WTC11 (cell line): ENCODE measurements at regions not wholly inside any gene's neighbourhood (a gene's known extent, or its start where the extent isn't known, plus 50 kb on each side); places are given as distances from the start of the nearest gene placed in this dataset.

Experiments
- ATAC-seq: fragments of 200-7000 bp; cut with Tn5 transposase; 2 replicates; pipeline ENCODE4 v1.10.0; 2021; ENCODE audit warnings: mild to moderate bottlenecking, moderate library complexity
- CTCF ChIA-PET: fragments of 300-600 bp; sonication (Branson Sonifier 250); formaldehyde crosslinking; loops from one replicate; lab custom pipeline; 2021; ENCODE audit warnings: antibody characterized with exemption; lab: Charles Lee
- POLR2A ChIA-PET: fragments of 350-600 bp; sonication (Branson Sonifier 250); formaldehyde crosslinking; loops from one replicate; lab custom pipeline; 2021; ENCODE audit warnings: antibody characterized with exemption; lab: Charles Lee
- DNase-seq: peaks from one replicate; pipeline ENCODE4 v3.0.0; 2021; ENCODE audit warnings: low spot score
- H3K27ac Mint-ChIP-seq: 2 replicates; pipeline ENCODE4 v1.8.0; 2021; ENCODE audit warnings: mixed read lengths
- H3K27me3 Mint-ChIP-seq: 2 replicates; pipeline ENCODE4 v1.8.0; 2021; ENCODE audit warnings: low read depth, mild to moderate bottlenecking, moderate library complexity, mixed read lengths
- H3K36me3 Mint-ChIP-seq: 2 replicates; pipeline ENCODE4 v1.8.0; 2021; ENCODE audit warnings: mixed read lengths
- H3K4me1 Mint-ChIP-seq: 2 replicates; pipeline ENCODE4 v1.8.0; 2022; ENCODE audit warnings: mixed read lengths
- H3K4me3 Mint-ChIP-seq: 2 replicates; pipeline ENCODE4 v1.8.0; 2021; ENCODE audit warnings: mild to moderate bottlenecking, moderate library complexity, mixed read lengths
- H3K9me3 Mint-ChIP-seq: 2 replicates; pipeline ENCODE4 v1.8.0; 2021; ENCODE audit warnings: mixed read lengths
- E2F1 ChIP-seq: sonication (generic); formaldehyde crosslinking; IDR thresholded peaks from 2 replicates; pipeline ENCODE4 v1.8.0; 2022; ENCODE audit warnings: mild to moderate bottlenecking, missing genetic modification reagents
- E2F5 ChIP-seq: sonication (generic); formaldehyde crosslinking; IDR thresholded peaks from 2 replicates; pipeline ENCODE4 v1.8.1; 2022; ENCODE audit warnings: mild to moderate bottlenecking, moderate library complexity, missing genetic modification reagents
- ESRRA ChIP-seq: sonication (generic); formaldehyde crosslinking; IDR thresholded peaks from 2 replicates; pipeline ENCODE4 v1.8.1; 2022; ENCODE audit warnings: mild to moderate bottlenecking, missing genetic modification reagents, borderline replicate concordance
- IRF1 ChIP-seq: sonication (generic); formaldehyde crosslinking; IDR thresholded peaks from 2 replicates; pipeline ENCODE4 v1.8.0; 2023; ENCODE audit warnings: missing genetic modification reagents
- SMAD3 ChIP-seq: sonication (generic); formaldehyde crosslinking; IDR thresholded peaks from 2 replicates; pipeline ENCODE4 v1.8.0; 2022; ENCODE audit warnings: missing genetic modification reagents, mild to moderate bottlenecking, borderline replicate concordance
- SMAD4 ChIP-seq: sonication (generic); formaldehyde crosslinking; IDR thresholded peaks from 2 replicates; pipeline ENCODE4 v1.8.0; 2022; ENCODE audit warnings: mild to moderate bottlenecking, missing genetic modification reagents
- TCF7 ChIP-seq: sonication (generic); formaldehyde crosslinking; IDR thresholded peaks from 2 replicates; pipeline ENCODE4 v1.8.0; 2022; ENCODE audit warnings: mild to moderate bottlenecking, low read depth, missing genetic modification reagents, moderate library complexity
- ZNF121 ChIP-seq: sonication (generic); formaldehyde crosslinking; IDR thresholded peaks from 2 replicates; pipeline ENCODE4 v1.8.0; 2023; ENCODE audit warnings: missing genetic modification reagents
- ZNF671 ChIP-seq: fragments of 250-450 bp; sonication (Bioruptor Pico); IDR thresholded peaks from 2 replicates; pipeline ENCODE4 v1.8.0; 2021; ENCODE audit warnings: mild to moderate bottlenecking
- TF ChIP-seq, protein P1 (sequence below): sonication (generic); formaldehyde crosslinking; conservative IDR thresholded peaks from 2 replicates; pipeline ENCODE4 v1.8.1; 2023; ENCODE audit warnings: mild to moderate bottlenecking, low read depth, missing genetic modification reagents, moderate library complexity
- TF ChIP-seq, protein P2 (sequence below): fragments of 250-450 bp; sonication (Bioruptor Pico); IDR thresholded peaks from 2 replicates; pipeline ENCODE4 v1.9.0; 2021; ENCODE audit warnings: mild to moderate bottlenecking
- TF ChIP-seq, protein P3 (sequence below): fragments of 250-450 bp; sonication (Bioruptor Pico); conservative IDR thresholded peaks from 2 replicates; pipeline ENCODE4 v1.9.0; 2021; ENCODE audit warnings: mild to moderate bottlenecking
- TF ChIP-seq, protein P4 (sequence below): fragments of 250-450 bp; sonication (Bioruptor Pico); IDR thresholded peaks from 2 replicates; pipeline ENCODE4 v1.9.0; 2021; ENCODE audit warnings: mild to moderate bottlenecking, borderline replicate concordance
- TF ChIP-seq, protein P5 (sequence below): sonication (generic); formaldehyde crosslinking; IDR thresholded peaks from 2 replicates; pipeline ENCODE4 v1.8.0; 2022; ENCODE audit warnings: mild to moderate bottlenecking, missing genetic modification reagents

GRCh38 chr20:58016779-58017178 is 211.7 kb downstream of the ANKRD60 start:
- ATAC-seq, result no peak
- no peak overlapping the region for H3K27ac Mint-ChIP-seq
- peaks cover 12% of the 10 kb centered on the region for H3K9me3 Mint-ChIP-seq
- TF ChIP-seq, protein P1, sequence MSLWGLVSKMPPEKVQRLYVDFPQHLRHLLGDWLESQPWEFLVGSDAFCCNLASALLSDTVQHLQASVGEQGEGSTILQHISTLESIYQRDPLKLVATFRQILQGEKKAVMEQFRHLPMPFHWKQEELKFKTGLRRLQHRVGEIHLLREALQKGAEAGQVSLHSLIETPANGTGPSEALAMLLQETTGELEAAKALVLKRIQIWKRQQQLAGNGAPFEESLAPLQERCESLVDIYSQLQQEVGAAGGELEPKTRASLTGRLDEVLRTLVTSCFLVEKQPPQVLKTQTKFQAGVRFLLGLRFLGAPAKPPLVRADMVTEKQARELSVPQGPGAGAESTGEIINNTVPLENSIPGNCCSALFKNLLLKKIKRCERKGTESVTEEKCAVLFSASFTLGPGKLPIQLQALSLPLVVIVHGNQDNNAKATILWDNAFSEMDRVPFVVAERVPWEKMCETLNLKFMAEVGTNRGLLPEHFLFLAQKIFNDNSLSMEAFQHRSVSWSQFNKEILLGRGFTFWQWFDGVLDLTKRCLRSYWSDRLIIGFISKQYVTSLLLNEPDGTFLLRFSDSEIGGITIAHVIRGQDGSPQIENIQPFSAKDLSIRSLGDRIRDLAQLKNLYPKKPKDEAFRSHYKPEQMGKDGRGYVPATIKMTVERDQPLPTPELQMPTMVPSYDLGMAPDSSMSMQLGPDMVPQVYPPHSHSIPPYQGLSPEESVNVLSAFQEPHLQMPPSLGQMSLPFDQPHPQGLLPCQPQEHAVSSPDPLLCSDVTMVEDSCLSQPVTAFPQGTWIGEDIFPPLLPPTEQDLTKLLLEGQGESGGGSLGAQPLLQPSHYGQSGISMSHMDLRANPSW (CRISPR knock-in tag), result no peak
- TF ChIP-seq TCF7 (CRISPR knock-in tag) (no peak), SMAD4 (CRISPR knock-in tag) (no peak), IRF1 (no peak), E2F1 (CRISPR knock-in tag) (no peak), ESRRA (CRISPR knock-in tag) (no peak), ZNF671 (CRISPR knock-in tag) (no peak), ZNF121 (CRISPR knock-in tag) (no peak), E2F5 (no peak), SMAD3 (CRISPR knock-in tag) (no peak)
- TF ChIP-seq, protein P2, sequence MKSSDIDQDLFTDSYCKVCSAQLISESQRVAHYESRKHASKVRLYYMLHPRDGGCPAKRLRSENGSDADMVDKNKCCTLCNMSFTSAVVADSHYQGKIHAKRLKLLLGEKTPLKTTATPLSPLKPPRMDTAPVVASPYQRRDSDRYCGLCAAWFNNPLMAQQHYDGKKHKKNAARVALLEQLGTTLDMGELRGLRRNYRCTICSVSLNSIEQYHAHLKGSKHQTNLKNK (CRISPR knock-in tag), result no peak
- TF ChIP-seq, protein P3, sequence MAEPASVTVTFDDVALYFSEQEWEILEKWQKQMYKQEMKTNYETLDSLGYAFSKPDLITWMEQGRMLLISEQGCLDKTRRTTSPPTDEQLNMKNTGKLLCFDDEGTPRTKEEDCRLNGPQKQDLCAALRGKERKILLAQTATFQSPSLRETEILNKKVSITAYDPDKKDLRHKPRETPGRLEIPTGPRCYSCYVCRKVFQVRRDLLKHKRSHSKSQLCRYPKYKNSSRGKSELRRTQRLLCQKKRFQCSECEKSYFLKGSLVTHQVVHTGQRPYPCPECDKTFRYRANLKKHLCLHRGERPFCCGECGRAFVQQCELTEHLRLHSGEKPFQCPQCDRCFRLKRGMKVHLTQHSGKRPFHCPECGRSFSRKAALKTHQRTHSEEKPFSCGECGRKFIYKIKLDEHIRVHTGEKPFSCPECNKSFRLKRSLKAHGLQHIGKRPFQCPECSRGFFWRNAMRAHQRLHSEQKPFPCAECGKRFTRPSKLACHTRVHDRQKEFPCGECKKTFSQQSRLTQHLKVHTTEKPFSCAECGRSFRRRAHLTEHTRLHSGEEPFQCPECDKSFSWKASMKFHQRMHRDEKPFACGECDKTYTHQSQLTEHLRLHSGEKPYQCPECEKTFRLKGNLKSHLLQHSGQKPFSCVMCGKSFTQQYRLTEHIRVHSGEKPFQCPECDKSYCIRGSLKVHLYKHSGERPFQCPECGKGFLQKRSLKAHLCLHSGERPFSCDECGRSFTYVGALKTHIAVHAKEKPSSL (CRISPR knock-in tag), result no peak
- TF ChIP-seq, protein P4, sequence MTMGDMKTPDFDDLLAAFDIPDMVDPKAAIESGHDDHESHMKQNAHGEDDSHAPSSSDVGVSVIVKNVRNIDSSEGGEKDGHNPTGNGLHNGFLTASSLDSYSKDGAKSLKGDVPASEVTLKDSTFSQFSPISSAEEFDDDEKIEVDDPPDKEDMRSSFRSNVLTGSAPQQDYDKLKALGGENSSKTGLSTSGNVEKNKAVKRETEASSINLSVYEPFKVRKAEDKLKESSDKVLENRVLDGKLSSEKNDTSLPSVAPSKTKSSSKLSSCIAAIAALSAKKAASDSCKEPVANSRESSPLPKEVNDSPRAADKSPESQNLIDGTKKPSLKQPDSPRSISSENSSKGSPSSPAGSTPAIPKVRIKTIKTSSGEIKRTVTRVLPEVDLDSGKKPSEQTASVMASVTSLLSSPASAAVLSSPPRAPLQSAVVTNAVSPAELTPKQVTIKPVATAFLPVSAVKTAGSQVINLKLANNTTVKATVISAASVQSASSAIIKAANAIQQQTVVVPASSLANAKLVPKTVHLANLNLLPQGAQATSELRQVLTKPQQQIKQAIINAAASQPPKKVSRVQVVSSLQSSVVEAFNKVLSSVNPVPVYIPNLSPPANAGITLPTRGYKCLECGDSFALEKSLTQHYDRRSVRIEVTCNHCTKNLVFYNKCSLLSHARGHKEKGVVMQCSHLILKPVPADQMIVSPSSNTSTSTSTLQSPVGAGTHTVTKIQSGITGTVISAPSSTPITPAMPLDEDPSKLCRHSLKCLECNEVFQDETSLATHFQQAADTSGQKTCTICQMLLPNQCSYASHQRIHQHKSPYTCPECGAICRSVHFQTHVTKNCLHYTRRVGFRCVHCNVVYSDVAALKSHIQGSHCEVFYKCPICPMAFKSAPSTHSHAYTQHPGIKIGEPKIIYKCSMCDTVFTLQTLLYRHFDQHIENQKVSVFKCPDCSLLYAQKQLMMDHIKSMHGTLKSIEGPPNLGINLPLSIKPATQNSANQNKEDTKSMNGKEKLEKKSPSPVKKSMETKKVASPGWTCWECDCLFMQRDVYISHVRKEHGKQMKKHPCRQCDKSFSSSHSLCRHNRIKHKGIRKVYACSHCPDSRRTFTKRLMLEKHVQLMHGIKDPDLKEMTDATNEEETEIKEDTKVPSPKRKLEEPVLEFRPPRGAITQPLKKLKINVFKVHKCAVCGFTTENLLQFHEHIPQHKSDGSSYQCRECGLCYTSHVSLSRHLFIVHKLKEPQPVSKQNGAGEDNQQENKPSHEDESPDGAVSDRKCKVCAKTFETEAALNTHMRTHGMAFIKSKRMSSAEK (CRISPR knock-in tag), result no peak
- TF ChIP-seq, protein P5, sequence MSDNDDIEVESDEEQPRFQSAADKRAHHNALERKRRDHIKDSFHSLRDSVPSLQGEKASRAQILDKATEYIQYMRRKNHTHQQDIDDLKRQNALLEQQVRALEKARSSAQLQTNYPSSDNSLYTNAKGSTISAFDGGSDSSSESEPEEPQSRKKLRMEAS (CRISPR knock-in tag), result no peak
- TF ChIP-seq, all 79 proteins: peak for 0
- no peak for DNase-seq
- peaks cover 8% of the 10 kb centered on the region for H3K4me1 Mint-ChIP-seq
- CTCF ChIA-PET, result no interaction called here
- peaks cover 2% of the 10 kb centered on the region; the same call in 1 of the 2 replicates for H3K36me3 Mint-ChIP-seq
- H3K4me3 Mint-ChIP-seq, result no peak overlapping the region
- POLR2A ChIA-PET, result no interaction called here
- no peaks in the 10 kb centered on the region for H3K27me3 Mint-ChIP-seq
